ENCODE measurements at regions not wholly inside any gene's neighbourhood (a gene's known extent, or its start where the extent isn't known, plus 50 kb on each side); places are given as distances from the start of the nearest gene placed in this dataset.

DNA sequence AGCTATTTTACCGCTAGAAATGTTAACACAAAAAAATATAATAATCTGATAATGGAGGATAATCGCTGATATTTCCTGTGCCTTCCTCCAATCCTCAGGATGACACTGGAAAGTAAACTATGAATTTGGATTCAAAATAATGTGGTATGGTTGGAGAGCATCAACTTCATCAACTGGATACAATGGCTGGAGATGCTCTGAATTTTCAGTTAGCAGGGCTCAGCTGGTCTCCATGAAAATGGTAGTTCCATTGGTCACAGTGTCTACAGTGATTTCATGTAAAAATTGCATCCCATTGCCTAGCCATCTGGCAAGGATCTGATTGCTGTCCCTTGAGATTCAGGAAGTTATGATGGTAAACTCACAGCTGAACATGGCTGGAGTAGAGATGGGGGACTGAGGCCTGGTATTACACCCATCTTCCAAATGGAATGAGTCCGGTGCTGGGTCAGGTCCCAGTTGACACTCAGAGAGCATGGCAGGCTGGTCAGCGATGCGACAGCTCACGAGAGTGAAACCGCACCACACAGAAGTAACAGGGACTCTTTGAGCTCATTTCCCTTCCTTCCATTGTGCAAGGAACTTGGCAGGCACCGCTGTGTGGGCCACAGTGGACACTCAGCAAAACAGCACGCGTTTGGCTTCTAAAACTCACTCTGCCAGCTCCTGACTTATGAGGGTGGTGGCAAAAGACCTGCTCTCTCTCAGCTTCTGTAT, 142.4 kb upstream of the TNFAIP3 start:
- TF ChIP-seq SP1 (IDR thresholded peaks at IDR 0.05) = no peak
- TF ChIP-seq, protein P1, sequence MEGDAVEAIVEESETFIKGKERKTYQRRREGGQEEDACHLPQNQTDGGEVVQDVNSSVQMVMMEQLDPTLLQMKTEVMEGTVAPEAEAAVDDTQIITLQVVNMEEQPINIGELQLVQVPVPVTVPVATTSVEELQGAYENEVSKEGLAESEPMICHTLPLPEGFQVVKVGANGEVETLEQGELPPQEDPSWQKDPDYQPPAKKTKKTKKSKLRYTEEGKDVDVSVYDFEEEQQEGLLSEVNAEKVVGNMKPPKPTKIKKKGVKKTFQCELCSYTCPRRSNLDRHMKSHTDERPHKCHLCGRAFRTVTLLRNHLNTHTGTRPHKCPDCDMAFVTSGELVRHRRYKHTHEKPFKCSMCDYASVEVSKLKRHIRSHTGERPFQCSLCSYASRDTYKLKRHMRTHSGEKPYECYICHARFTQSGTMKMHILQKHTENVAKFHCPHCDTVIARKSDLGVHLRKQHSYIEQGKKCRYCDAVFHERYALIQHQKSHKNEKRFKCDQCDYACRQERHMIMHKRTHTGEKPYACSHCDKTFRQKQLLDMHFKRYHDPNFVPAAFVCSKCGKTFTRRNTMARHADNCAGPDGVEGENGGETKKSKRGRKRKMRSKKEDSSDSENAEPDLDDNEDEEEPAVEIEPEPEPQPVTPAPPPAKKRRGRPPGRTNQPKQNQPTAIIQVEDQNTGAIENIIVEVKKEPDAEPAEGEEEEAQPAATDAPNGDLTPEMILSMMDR (IDR thresholded peaks at IDR 0.05; ENCODE audit: low read depth, low read length, missing input control) = no peak
- TF ChIP-seq EGR1 (IDR thresholded peaks at IDR 0.05; ENCODE audit: low read depth in 2 of 2) = no peak
- no peak for TF ChIP-seq YY1 (IDR thresholded peaks at IDR 0.05)
- no peak for TF ChIP-seq TAF1 (conservative IDR thresholded peaks at IDR 0.05)
- TF ChIP-seq GABPA (IDR thresholded peaks at IDR 0.05 in 1 of 2, conservative IDR thresholded peaks at IDR 0.05 in 1 of 2) = no peak
- TF ChIP-seq, protein P2, sequence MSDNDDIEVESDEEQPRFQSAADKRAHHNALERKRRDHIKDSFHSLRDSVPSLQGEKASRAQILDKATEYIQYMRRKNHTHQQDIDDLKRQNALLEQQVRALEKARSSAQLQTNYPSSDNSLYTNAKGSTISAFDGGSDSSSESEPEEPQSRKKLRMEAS (IDR thresholded peaks at IDR 0.05) = no peak
- TF ChIP-seq NR2F2 (IDR thresholded peaks at IDR 0.05) = no peak
- TF ChIP-seq, protein P3, sequence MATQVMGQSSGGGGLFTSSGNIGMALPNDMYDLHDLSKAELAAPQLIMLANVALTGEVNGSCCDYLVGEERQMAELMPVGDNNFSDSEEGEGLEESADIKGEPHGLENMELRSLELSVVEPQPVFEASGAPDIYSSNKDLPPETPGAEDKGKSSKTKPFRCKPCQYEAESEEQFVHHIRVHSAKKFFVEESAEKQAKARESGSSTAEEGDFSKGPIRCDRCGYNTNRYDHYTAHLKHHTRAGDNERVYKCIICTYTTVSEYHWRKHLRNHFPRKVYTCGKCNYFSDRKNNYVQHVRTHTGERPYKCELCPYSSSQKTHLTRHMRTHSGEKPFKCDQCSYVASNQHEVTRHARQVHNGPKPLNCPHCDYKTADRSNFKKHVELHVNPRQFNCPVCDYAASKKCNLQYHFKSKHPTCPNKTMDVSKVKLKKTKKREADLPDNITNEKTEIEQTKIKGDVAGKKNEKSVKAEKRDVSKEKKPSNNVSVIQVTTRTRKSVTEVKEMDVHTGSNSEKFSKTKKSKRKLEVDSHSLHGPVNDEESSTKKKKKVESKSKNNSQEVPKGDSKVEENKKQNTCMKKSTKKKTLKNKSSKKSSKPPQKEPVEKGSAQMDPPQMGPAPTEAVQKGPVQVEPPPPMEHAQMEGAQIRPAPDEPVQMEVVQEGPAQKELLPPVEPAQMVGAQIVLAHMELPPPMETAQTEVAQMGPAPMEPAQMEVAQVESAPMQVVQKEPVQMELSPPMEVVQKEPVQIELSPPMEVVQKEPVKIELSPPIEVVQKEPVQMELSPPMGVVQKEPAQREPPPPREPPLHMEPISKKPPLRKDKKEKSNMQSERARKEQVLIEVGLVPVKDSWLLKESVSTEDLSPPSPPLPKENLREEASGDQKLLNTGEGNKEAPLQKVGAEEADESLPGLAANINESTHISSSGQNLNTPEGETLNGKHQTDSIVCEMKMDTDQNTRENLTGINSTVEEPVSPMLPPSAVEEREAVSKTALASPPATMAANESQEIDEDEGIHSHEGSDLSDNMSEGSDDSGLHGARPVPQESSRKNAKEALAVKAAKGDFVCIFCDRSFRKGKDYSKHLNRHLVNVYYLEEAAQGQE (IDR thresholded peaks at IDR 0.05) = no peak
- TF ChIP-seq RAD21 (IDR thresholded peaks at IDR 0.05) = no peak
- TF ChIP-seq HNF4A (conservative IDR thresholded peaks at IDR 0.05) = no peak
